Progenitor cell of endocrine pancreas (in vitro differentiated cells): ENCODE measurements at regions not wholly inside any gene's neighbourhood (a gene's known extent, or its start where the extent isn't known, plus 50 kb on each side); places are given as distances from the start of the nearest gene placed in this dataset.

Experiments used
- DNase-seq: peaks from one replicate; pipeline ENCODE4 v3.0.0; 2021; ENCODE audit warnings: low spot score; ENCODE audit not compliant: unreplicated experiment
- H3K27ac Mint-ChIP-seq: 2 replicates; pipeline ENCODE4 v1.8.0; 2021; ENCODE audit warnings: mild to moderate bottlenecking, moderate library complexity, mixed read lengths
- H3K27me3 Mint-ChIP-seq: 2 replicates; pipeline ENCODE4 v1.8.0; 2021; ENCODE audit warnings: mixed read lengths
- H3K36me3 Mint-ChIP-seq: 2 replicates; pipeline ENCODE4 v1.8.0; 2022; ENCODE audit warnings: mixed read lengths; ENCODE audit not compliant: insufficient read depth
- H3K4me1 Mint-ChIP-seq: 2 replicates; pipeline ENCODE4 v1.8.0; 2021; ENCODE audit warnings: low read depth, mixed read lengths
- H3K4me3 Mint-ChIP-seq: 2 replicates; pipeline ENCODE4 v1.8.0; 2021; ENCODE audit warnings: low read depth, mild to moderate bottlenecking, moderate library complexity, mixed read lengths
- H3K9me3 Mint-ChIP-seq: 2 replicates; pipeline ENCODE4 v1.8.0; 2021; ENCODE audit warnings: low read depth, mixed read lengths
- CTCF ChIP-seq: fragments of 200-600 bp; sonication (generic); IDR thresholded peaks from one replicate; pipeline ENCODE4 v1.5.0; 2021; ENCODE audit warnings: antibody characterized with exemption, mild to moderate bottlenecking; ENCODE audit not compliant: unreplicated experiment

- TF ChIP-seq CTCF: no peak
- Mint-ChIP-seq H3K27me3 (peaks cover 9% of the 10 kb centered on the region), H3K27ac (no peak overlapping the region), H3K9me3 (no peaks in the 10 kb centered on the region), H3K4me3 (no peak overlapping the region), H3K4me1 (peaks cover 5% of the 10 kb centered on the region), H3K36me3 (no peaks in the 10 kb centered on the region)
- no peak for DNase-seq
Measured at GRCh38 chr17:33778505-33779233, 476.4 kb upstream of the CCL2 start.

GRCh38 chr17:33779234-33779591 lies 475.9 kb upstream of the CCL2 start:
- DNase-seq: peak; percentile 34
- Mint-ChIP-seq H3K36me3 (no peaks in the 10 kb centered on the region), H3K4me3 (no peak overlapping the region), H3K4me1 (peaks cover 5% of the 10 kb centered on the region), H3K9me3 (no peaks in the 10 kb centered on the region), H3K27me3 (peaks cover 9% of the 10 kb centered on the region), H3K27ac (no peak overlapping the region)
- TF ChIP-seq CTCF: peak; percentile 99

- Mint-ChIP-seq H3K27ac (no peak overlapping the region), H3K27me3 (peaks cover 17% of the 10 kb centered on the region), H3K9me3 (no peaks in the 10 kb centered on the region), H3K4me3 (no peak overlapping the region), H3K36me3 (no peaks in the 10 kb centered on the region), H3K4me1 (no peaks in the 10 kb centered on the region)
- no peak for TF ChIP-seq CTCF
- no peak for DNase-seq
Measured at GRCh38 chr17:33785281-33785680, 469.8 kb upstream of the CCL2 start.

GRCh38 chr17:33786478-33786877 lies 468.6 kb upstream of the CCL2 start:
- TF ChIP-seq CTCF: no peak
- no peak for DNase-seq
- Mint-ChIP-seq H3K9me3 (no peaks in the 10 kb centered on the region), H3K27ac (no peak overlapping the region), H3K4me3 (no peak overlapping the region), H3K4me1 (no peaks in the 10 kb centered on the region), H3K27me3 (peaks cover 17% of the 10 kb centered on the region), H3K36me3 (no peaks in the 10 kb centered on the region)

GRCh38 chr17:33789658-33790057 lies 465.4 kb upstream of the CCL2 start:
- Mint-ChIP-seq H3K36me3 (no peaks in the 10 kb centered on the region), H3K4me3 (no peak overlapping the region), H3K9me3 (no peaks in the 10 kb centered on the region), H3K27me3 (peaks cover 11% of the 10 kb centered on the region), H3K4me1 (no peaks in the 10 kb centered on the region), H3K27ac (no peak overlapping the region)
- DNase-seq: no peak
- TF ChIP-seq CTCF: no peak
